Mesenchymal stem cell (in vitro differentiated cells and primary cell): ENCODE measurements at regions not wholly inside any gene's neighbourhood (a gene's known extent, or its start where the extent isn't known, plus 50 kb on each side); places are given as distances from the start of the nearest gene placed in this dataset.

Experiments
- DNase-seq: peaks from one replicate; pipeline ENCODE4 v3.0.0-alpha.2; 2013
- H2AFZ ChIP-seq: one replicate; pipeline ENCODE4 v1.6.1; 2013; ENCODE audit warnings: low read depth, mild to moderate bottlenecking, control low read depth, inconsistent platforms, low read length, moderate library complexity
- H2AK5ac ChIP-seq: 2 replicates; pipeline ENCODE4 v1.6.1; 2013; ENCODE audit warnings: low read length, moderate library complexity, mild to moderate bottlenecking, inconsistent platforms; ENCODE audit not compliant: severe bottlenecking
- H2BK120ac ChIP-seq: one replicate; pipeline ENCODE4 v1.6.1; 2013; ENCODE audit warnings: low read depth, mild to moderate bottlenecking, inconsistent platforms, low read length, moderate library complexity
- H2BK12ac ChIP-seq, 2 experiments: one replicate each; pipeline ENCODE4 v1.6.1; 2013; ENCODE audit warnings: inconsistent platforms in 2 of 2, low read length in 2 of 2, mild to moderate bottlenecking in 2 of 2, moderate library complexity in 2 of 2, control low read depth in 1 of 2
- H2BK15ac ChIP-seq: one replicate; pipeline ENCODE4 v1.6.1; 2013; ENCODE audit warnings: mild to moderate bottlenecking, low read depth, inconsistent platforms; ENCODE audit not compliant: poor library complexity, severe bottlenecking
- H2BK5ac ChIP-seq: 2 replicates; pipeline ENCODE4 v1.6.1; 2013; ENCODE audit warnings: low read depth, mild to moderate bottlenecking, low read length, control low read depth, inconsistent platforms; ENCODE audit not compliant: poor library complexity, severe bottlenecking
- H3K14ac ChIP-seq, 2 experiments: one replicate each; pipeline ENCODE4 v1.6.1; 2013; ENCODE audit warnings: inconsistent platforms in 2 of 2, low read length in 2 of 2, control low read depth in 1 of 2, mild to moderate bottlenecking in 1 of 2, moderate library complexity in 1 of 2
- H3K18ac ChIP-seq, 2 experiments: one replicate each; pipeline ENCODE4 v1.6.1; 2013; ENCODE audit warnings: inconsistent platforms in 2 of 2, low read length in 2 of 2, control low read depth in 1 of 2, low read depth in 1 of 2, mild to moderate bottlenecking in 1 of 2
- H3K23ac ChIP-seq, 2 experiments: one replicate each; pipeline ENCODE4 v1.6.1; 2013; ENCODE audit warnings: inconsistent platforms in 2 of 2, low read length in 2 of 2, mild to moderate bottlenecking in 2 of 2, moderate library complexity in 2 of 2, control low read depth in 1 of 2
- H3K27ac ChIP-seq: 2 replicates; pipeline ENCODE4 v1.5.1; 2013; ENCODE audit warnings: mild to moderate bottlenecking, moderate library complexity, low read length, control low read depth, inconsistent platforms; ENCODE audit not compliant: poor library complexity, severe bottlenecking
- H3K27me3 ChIP-seq, 2 experiments: 2 replicates each; pipeline versions ENCODE4 v1.6.1 to v1.7.0; 2013; ENCODE audit warnings: low read length in 2 of 2, mild to moderate bottlenecking in 2 of 2, moderate library complexity in 2 of 2, control low read depth in 1 of 2, inconsistent platforms in 1 of 2; ENCODE audit not compliant: control insufficient read depth in 1 of 2, insufficient read depth in 1 of 2
- H3K36me3 ChIP-seq, 2 experiments: 2 replicates each; pipeline versions ENCODE4 v1.6.1 to v1.7.0; 2013; ENCODE audit warnings: low read length in 2 of 2, control low read depth in 1 of 2, inconsistent platforms in 1 of 2, low read depth in 1 of 2, mild to moderate bottlenecking in 1 of 2; ENCODE audit not compliant: insufficient read depth in 2 of 2, control insufficient read depth in 1 of 2
- H3K4ac ChIP-seq, 2 experiments: one replicate each; pipeline ENCODE4 v1.6.1; 2013; ENCODE audit warnings: inconsistent platforms in 2 of 2, low read length in 2 of 2, mild to moderate bottlenecking in 2 of 2, moderate library complexity in 2 of 2, control low read depth in 1 of 2, low read depth in 1 of 2
- H3K4me1 ChIP-seq: 2 replicates; pipeline ENCODE4 v1.6.1; 2013; ENCODE audit warnings: low read depth, low read length, control low read depth; ENCODE audit not compliant: control insufficient read depth, insufficient read depth
- H3K4me2 ChIP-seq: 2 replicates; pipeline ENCODE4 v1.6.1; 2013; ENCODE audit warnings: low read length, mild to moderate bottlenecking, inconsistent platforms; ENCODE audit not compliant: poor library complexity, severe bottlenecking
- H3K4me3 ChIP-seq, 2 experiments: 2 replicates each; pipeline versions ENCODE4 v1.5.1 to v1.7.0; 2013; ENCODE audit warnings: low read length in 2 of 2, mild to moderate bottlenecking in 2 of 2, control low read depth in 1 of 2, low read depth in 1 of 2; ENCODE audit not compliant: insufficient read depth in 1 of 2
- H3K79me1 ChIP-seq: replicated peaks from 2 replicates; pipeline ENCODE4 v1.6.1; 2013; ENCODE audit warnings: mild to moderate bottlenecking, control low read depth, low read length, inconsistent platforms; ENCODE audit not compliant: poor library complexity, severe bottlenecking
- H3K9ac ChIP-seq: 2 replicates; pipeline ENCODE4 v1.7.0; 2013; ENCODE audit warnings: mild to moderate bottlenecking, low read length, moderate library complexity
- H3K9me3 ChIP-seq: 2 replicates; pipeline ENCODE4 v1.7.0; 2013; ENCODE audit warnings: mild to moderate bottlenecking, low read length; ENCODE audit not compliant: control insufficient read depth
- H4K8ac ChIP-seq: one replicate; pipeline ENCODE4 v1.6.1; 2013; ENCODE audit warnings: inconsistent platforms, mild to moderate bottlenecking, low read length, moderate library complexity
- H4K91ac ChIP-seq: one replicate; pipeline ENCODE4 v1.6.1; 2013; ENCODE audit warnings: mild to moderate bottlenecking, low read length, inconsistent platforms
- WGBS: methylation state at CpG from one replicate; pipeline ENCODE4 v1.1.7; 2013; ENCODE audit warnings: mixed read lengths; 5-methylcytosine and 5-hydroxymethylcytosine counted together

- H3K14ac ChIP-seq = no peak overlapping the region
- no peak overlapping the region for H4K8ac ChIP-seq
- no peaks in the 10 kb centered on the region for H3K79me1 ChIP-seq
- H2BK5ac ChIP-seq = no peak overlapping the region
- H3K9ac ChIP-seq = no peak overlapping the region
- no peak overlapping the region for H3K23ac ChIP-seq
- H4K91ac ChIP-seq = no peak overlapping the region
- H3K4ac ChIP-seq = no peak overlapping the region
- H3K9me3 ChIP-seq = no peaks in the 10 kb centered on the region
- no peaks in the 10 kb centered on the region for H3K36me3 ChIP-seq
- H2BK15ac ChIP-seq = no peak overlapping the region
- no peak overlapping the region for H2AK5ac ChIP-seq
- H2BK12ac ChIP-seq = no peak overlapping the region
- H3K4me1 ChIP-seq = peaks cover 7% of the 10 kb centered on the region
- DNase-seq = peak; percentile 24
- H2AFZ ChIP-seq = no peak overlapping the region
- no peaks in the 10 kb centered on the region for H3K27me3 ChIP-seq
- WGBS = 35% methylated on average over 3 of the region's 3 CpGs
- H3K4me3 ChIP-seq = no peak overlapping the region
- H3K4me2 ChIP-seq = no peak overlapping the region
- H3K18ac ChIP-seq = no peak overlapping the region
- no peak overlapping the region for H2BK120ac ChIP-seq
- H3K27ac ChIP-seq = no peak overlapping the region
These were observed 158.8 kb upstream of the LYZL2 start for GRCh38 chr10:30788307-30788706.

- no peak overlapping the region for H3K4me2 ChIP-seq
- no peak overlapping the region for H2BK15ac ChIP-seq
- peak overlapping the region in 1 of 2 experiments; percentile 26 for H3K4ac ChIP-seq
- H3K4me1 ChIP-seq = peaks cover 14% of the 10 kb centered on the region
- H2BK120ac ChIP-seq = no peak overlapping the region
- H3K14ac ChIP-seq = no peak overlapping the region
- WGBS = 96% methylated on average over 2 of the region's 2 CpGs
- H3K27me3 ChIP-seq = no peaks in the 10 kb centered on the region
- H3K27ac ChIP-seq = no peak overlapping the region
- DNase-seq = no peak
- H2BK12ac ChIP-seq = peak overlapping the region in 1 of 2 experiments; percentile 66
- no peak overlapping the region for H4K8ac ChIP-seq
- no peak overlapping the region for H3K4me3 ChIP-seq
- H2AFZ ChIP-seq = no peak overlapping the region
- H2BK5ac ChIP-seq = no peak overlapping the region
- no peaks in the 10 kb centered on the region for H3K9me3 ChIP-seq
- peak overlapping the region in 1 of 2 experiments; percentile 34 for H3K18ac ChIP-seq
- no peaks in the 10 kb centered on the region for H3K79me1 ChIP-seq
- H2AK5ac ChIP-seq = no peak overlapping the region
- H4K91ac ChIP-seq = no peak overlapping the region
- peak overlapping the region in 1 of 2 experiments; percentile 48 for H3K23ac ChIP-seq
- no peaks in the 10 kb centered on the region for H3K36me3 ChIP-seq
- no peak overlapping the region for H3K9ac ChIP-seq
These were observed 157.4 kb upstream of the LYZL2 start for GRCh38 chr10:30786906-30787305.

- peak overlapping the region in 1 of 2 experiments; percentile 57 for H3K14ac ChIP-seq
- H3K36me3 ChIP-seq = no peaks in the 10 kb centered on the region
- peaks cover 14% of the 10 kb centered on the region for H3K4me1 ChIP-seq
- no peak overlapping the region for H2BK15ac ChIP-seq
- no peak overlapping the region for H3K23ac ChIP-seq
- H4K8ac ChIP-seq = no peak overlapping the region
- peak overlapping the region in 1 of 2 experiments; percentile 38 for H3K4ac ChIP-seq
- no peaks in the 10 kb centered on the region for H3K79me1 ChIP-seq
- no peak overlapping the region for H2BK5ac ChIP-seq
- H3K27ac ChIP-seq = no peak overlapping the region
- no peaks in the 10 kb centered on the region for H3K27me3 ChIP-seq
- no peak overlapping the region for H3K4me3 ChIP-seq
- DNase-seq = peak; percentile 10
- H2AFZ ChIP-seq = peak overlapping the region; percentile 11
- peak overlapping the region in 1 of 2 experiments; percentile 90 for H2BK12ac ChIP-seq
- H4K91ac ChIP-seq = no peak overlapping the region
- no peak overlapping the region for H2AK5ac ChIP-seq
- H3K4me2 ChIP-seq = no peak overlapping the region
- H3K9ac ChIP-seq = peak overlapping the region; percentile 91
- H2BK120ac ChIP-seq = no peak overlapping the region
- H3K18ac ChIP-seq = no peak overlapping the region
- H3K9me3 ChIP-seq = no peaks in the 10 kb centered on the region
These were observed 156.6 kb upstream of the LYZL2 start for GRCh38 chr10:30786131-30786530.

- H3K27me3 ChIP-seq = no peaks in the 10 kb centered on the region
- peak overlapping the region; percentile 92 for H4K91ac ChIP-seq
- WGBS = 3% methylated on average over 62 of the region's 63 CpGs
- peak overlapping the region in 1 of 2 experiments; percentile 13 for H3K14ac ChIP-seq
- H3K23ac ChIP-seq = peak overlapping the region in 1 of 2 experiments; percentile 54
- no peaks in the 10 kb centered on the region for H3K9me3 ChIP-seq
- DNase-seq = peak; percentile 87
- no peaks in the 10 kb centered on the region for H3K36me3 ChIP-seq
- H3K79me1 ChIP-seq = no peaks in the 10 kb centered on the region
- peak overlapping the region; percentile 59 to 86 for H2BK12ac ChIP-seq
- peak overlapping the region; percentile 92 for H2BK15ac ChIP-seq
- no peak overlapping the region for H3K27ac ChIP-seq
- H3K18ac ChIP-seq = peak overlapping the region; percentile 96 to 98
- H2BK5ac ChIP-seq = no peak overlapping the region
- H2AFZ ChIP-seq = peak overlapping the region; percentile 83
- peak overlapping the region; percentile 83 for H4K8ac ChIP-seq
- peak overlapping the region; percentile 50 for H2BK120ac ChIP-seq
- H3K9ac ChIP-seq = peak overlapping the region; percentile 91
- peaks cover 14% of the 10 kb centered on the region for H3K4me1 ChIP-seq
- H3K4me2 ChIP-seq = peak overlapping the region; percentile 72
- H3K4me3 ChIP-seq = peak overlapping the region; percentile 66 to 72
- peak overlapping the region; percentile 83 to 95 for H3K4ac ChIP-seq
- no peak overlapping the region for H2AK5ac ChIP-seq
These were observed 155.5 kb upstream of the LYZL2 start for GRCh38 chr10:30784897-30785605.
